HAP-1 (cell line): ENCODE measurements at regions not wholly inside any gene's neighbourhood (a gene's known extent, or its start where the extent isn't known, plus 50 kb on each side); places are given as distances from the start of the nearest gene placed in this dataset.
"Not testable (repeated sequence)": the region's sequence is repeated elsewhere in the genome, so short reads cannot be mapped to it uniquely, and the experiment has no call there.

Experiments used
- DNase-seq, 2 experiments: peaks; one replicate each; pipeline ENCODE4 v3.0.0-alpha.2; 2016 to 2020; ENCODE audit warnings: low spot score in 2 of 2
- H3K27me3 ChIP-seq: fragments of 250-450 bp; sonication (Bioruptor Pico); 2 replicates; pipeline ENCODE4 v1.5.1; 2020; ENCODE audit warnings: low read depth, mild to moderate bottlenecking, moderate library complexity
- H3K36me3 ChIP-seq: fragments of 250-450 bp; sonication (Bioruptor Pico); replicated peaks from 2 replicates; pipeline ENCODE4 v1.5.1; 2020; ENCODE audit warnings: mild to moderate bottlenecking
- H3K4me1 ChIP-seq: fragments of 250-450 bp; sonication (Bioruptor Pico); 2 replicates; pipeline ENCODE4 v1.5.1; 2020; ENCODE audit warnings: mild to moderate bottlenecking
- H3K4me3 ChIP-seq: fragments of 250-450 bp; sonication (Bioruptor Pico); 2 replicates; pipeline ENCODE4 v1.5.1; 2020; ENCODE audit warnings: mild to moderate bottlenecking, moderate library complexity
- H3K9me3 ChIP-seq: fragments of 250-450 bp; sonication (Bioruptor Pico); 2 replicates; pipeline ENCODE4 v1.5.1; 2020; ENCODE audit warnings: mild to moderate bottlenecking, moderate library complexity
- in situ Hi-C: fragments of 300-500 bp; cut with MboI; formaldehyde crosslinking; loops from 3 replicates; pipeline ENCODE4 v1.14.3; 2020; ENCODE audit warnings: low sequenced_read_pairs, inconsistent platforms, mixed read lengths

- H3K4me3 ChIP-seq, H3K36me3 ChIP-seq, DNase-seq, H3K4me1 ChIP-seq, in situ Hi-C loops, H3K27me3 ChIP-seq, H3K9me3 ChIP-seq: not testable (repeated sequence)
Measured at GRCh38 chr7:54454700-54455099, 87.5 kb upstream of the VSTM2A start.

- Histone ChIP-seq H3K36me3 (no peaks in the 10 kb centered on the region), H3K4me1 (no peaks in the 10 kb centered on the region), H3K27me3 (no peaks in the 10 kb centered on the region), H3K4me3 (no peak overlapping the region), H3K9me3 (no peaks in the 10 kb centered on the region; the same call in 1 of the 2 replicates)
- no peak for DNase-seq
- in situ Hi-C loops: no loop called here
Measured at GRCh38 chr7:54465095-54465494, 77.1 kb upstream of the VSTM2A start.

- Histone ChIP-seq H3K9me3 (no peaks in the 10 kb centered on the region; the same call in 1 of the 2 replicates), H3K4me1 (no peaks in the 10 kb centered on the region), H3K4me3 (no peak overlapping the region), H3K27me3 (no peaks in the 10 kb centered on the region), H3K36me3 (no peaks in the 10 kb centered on the region)
- in situ Hi-C loops: no loop called here
- no peak for DNase-seq
Measured at GRCh38 chr7:54469740-54470139, 72.4 kb upstream of the VSTM2A start.

- no peaks in the 10 kb centered on the region for H3K27me3 ChIP-seq
- no peak overlapping the region for H3K4me3 ChIP-seq
- no peaks in the 10 kb centered on the region for H3K4me1 ChIP-seq
- H3K9me3 ChIP-seq: 0 out of 2 replicates have a peak, but pooled peaks cover 2% of the 10 kb centered on the region
- no peak for DNase-seq
- no peaks in the 10 kb centered on the region for H3K36me3 ChIP-seq
- in situ Hi-C loops: no loop called here
Measured at GRCh38 chr7:54476609-54477008, 65.6 kb upstream of the VSTM2A start.

GRCh38 chr7:54477083-54477482, 65.1 kb upstream of the VSTM2A start:
- H3K4me3 ChIP-seq: no peak overlapping the region
- in situ Hi-C loops: no loop called here
- H3K4me1 ChIP-seq: no peaks in the 10 kb centered on the region
- H3K36me3 ChIP-seq: no peaks in the 10 kb centered on the region
- no peaks in the 10 kb centered on the region for H3K27me3 ChIP-seq
- 0 out of 2 replicates have a peak, but pooled peaks cover 2% of the 10 kb centered on the region for H3K9me3 ChIP-seq
- DNase-seq: no peak

GRCh38 chr7:54483523-54483922, 58.7 kb upstream of the VSTM2A start:
- H3K4me3 ChIP-seq: no peak overlapping the region
- DNase-seq: no peak
- no peaks in the 10 kb centered on the region for H3K9me3 ChIP-seq
- no peaks in the 10 kb centered on the region for H3K4me1 ChIP-seq
- H3K27me3 ChIP-seq: no peaks in the 10 kb centered on the region
- in situ Hi-C loops: no loop called here
- H3K36me3 ChIP-seq: no peaks in the 10 kb centered on the region

- no peaks in the 10 kb centered on the region for H3K9me3 ChIP-seq
- in situ Hi-C loops: no loop called here
- no peaks in the 10 kb centered on the region for H3K4me1 ChIP-seq
- H3K27me3 ChIP-seq: no peaks in the 10 kb centered on the region
- DNase-seq: no peak
- H3K36me3 ChIP-seq: no peaks in the 10 kb centered on the region
- no peak overlapping the region for H3K4me3 ChIP-seq
Measured at GRCh38 chr7:54485044-54485443, 57.1 kb upstream of the VSTM2A start.
